Hepatocyte (in vitro differentiated cells): ENCODE measurements at regions not wholly inside any gene's neighbourhood (a gene's known extent, or its start where the extent isn't known, plus 50 kb on each side); places are given as distances from the start of the nearest gene placed in this dataset.

Source experiments
- DNase-seq: peaks from one replicate; pipeline ENCODE4 v3.0.0-alpha.2; 2016; ENCODE audit warnings: low spot score
- H2AFZ ChIP-seq: fragments of 200-600 bp; sonication (generic); 2 replicates; pipeline ENCODE4 v1.6.0; 2016; ENCODE audit warnings: antibody characterized with exemption, mild to moderate bottlenecking
- H3K27ac ChIP-seq: fragments of 200-600 bp; sonication (generic); 2 replicates; pipeline ENCODE4 v1.5.1; 2016; ENCODE audit warnings: mild to moderate bottlenecking
- H3K27me3 ChIP-seq: fragments of 200-600 bp; sonication (generic); 2 replicates; pipeline ENCODE4 v1.6.1; 2016
- H3K36me3 ChIP-seq: fragments of 200-600 bp; sonication (generic); replicated peaks from 2 replicates; pipeline ENCODE4 v1.5.1; 2016; ENCODE audit warnings: low read depth; ENCODE audit not compliant: insufficient read depth
- H3K4me1 ChIP-seq: fragments of 200-600 bp; sonication (generic); 2 replicates; pipeline ENCODE4 v1.5.1; 2016; ENCODE audit warnings: mild to moderate bottlenecking, moderate library complexity; ENCODE audit not compliant: insufficient read depth
- H3K4me2 ChIP-seq: fragments of 200-600 bp; sonication (generic); 2 replicates; pipeline ENCODE4 v1.6.0; 2016
- H3K4me3 ChIP-seq: fragments of 200-600 bp; sonication (generic); 2 replicates; pipeline ENCODE4 v1.5.1; 2016; ENCODE audit warnings: mild to moderate bottlenecking
- H3K79me2 ChIP-seq: fragments of 200-600 bp; sonication (generic); 2 replicates; pipeline ENCODE4 v1.6.0; 2017; ENCODE audit warnings: mild to moderate bottlenecking
- H3K9me2 ChIP-seq: fragments of 200-600 bp; sonication (generic); replicated peaks from 2 replicates; pipeline ENCODE4 v1.6.0; 2017; ENCODE audit warnings: mild to moderate bottlenecking; ENCODE audit not compliant: insufficient read depth
- H3K9me3 ChIP-seq: fragments of 200-600 bp; sonication (generic); 2 replicates; pipeline ENCODE4 v1.5.1; 2016; ENCODE audit warnings: low read depth, mild to moderate bottlenecking
- H4K20me1 ChIP-seq: fragments of 200-600 bp; sonication (generic); 2 replicates; pipeline ENCODE4 v1.6.0; 2016; ENCODE audit warnings: mild to moderate bottlenecking; ENCODE audit not compliant: insufficient read depth, poor library complexity, severe bottlenecking
- CTCF ChIP-seq: fragments of 200-600 bp; sonication (generic); IDR thresholded peaks from 2 replicates; pipeline ENCODE4 v1.5.1; 2016; ENCODE audit warnings: antibody characterized with exemption, mild to moderate bottlenecking; ENCODE audit not compliant: poor library complexity
- EZH2 ChIP-seq: fragments of 200-600 bp; sonication (generic); IDR thresholded peaks from 2 replicates; pipeline ENCODE4 v1.6.1; 2016; ENCODE audit warnings: antibody characterized with exemption, mild to moderate bottlenecking, borderline replicate concordance
- EZH2phosphoT487 ChIP-seq: fragments of 200-600 bp; sonication (generic); IDR thresholded peaks from one replicate; pipeline ENCODE4 v1.6.1; 2018; ENCODE audit warnings: antibody characterized with exemption, mild to moderate bottlenecking, low read depth, moderate library complexity; ENCODE audit not compliant: unreplicated experiment, severe bottlenecking
- WGBS: methylation state at CpG from one replicate; pipeline ENCODE4 v1.1.6; 2016; ENCODE audit warnings: low lambda C conversion rate; ENCODE audit errors: missing lambda C conversion rate; 5-methylcytosine and 5-hydroxymethylcytosine counted together

- Histone ChIP-seq H3K4me2 (no peak overlapping the region), H3K79me2 (no peaks in the 10 kb centered on the region), H3K9me3 (no peaks in the 10 kb centered on the region), H3K9me2 (no peaks in the 10 kb centered on the region), H2AFZ (no peak overlapping the region), H3K27ac (peak overlapping the region; percentile 6), H3K27me3 (no peaks in the 10 kb centered on the region), H3K36me3 (no peaks in the 10 kb centered on the region), H3K4me1 (peaks cover 13% of the 10 kb centered on the region), H4K20me1 (no peaks in the 10 kb centered on the region), H3K4me3 (no peak overlapping the region)
- WGBS: 4% methylated on average over 1 of the region's 1 CpG
- no peak for TF ChIP-seq EZH2phosphoT487
- TF ChIP-seq CTCF: no peak
- TF ChIP-seq EZH2: no peak
- no peak for DNase-seq
Measured at GRCh38 chr4:120319046-120319767, 252.6 kb upstream of the MAD2L1 start.

- Histone ChIP-seq H3K9me3 (no peaks in the 10 kb centered on the region), H3K36me3 (no peaks in the 10 kb centered on the region), H3K27me3 (no peaks in the 10 kb centered on the region), H4K20me1 (no peaks in the 10 kb centered on the region), H3K27ac (no peak overlapping the region), H3K79me2 (no peaks in the 10 kb centered on the region), H2AFZ (no peak overlapping the region), H3K4me3 (no peak overlapping the region), H3K4me1 (peaks cover 13% of the 10 kb centered on the region), H3K9me2 (no peaks in the 10 kb centered on the region), H3K4me2 (no peak overlapping the region)
- TF ChIP-seq CTCF (no peak), EZH2phosphoT487 (no peak), EZH2 (no peak)
- no peak for DNase-seq
- WGBS: 35% methylated on average over 5 of the region's 5 CpGs
Measured at GRCh38 chr4:120318196-120318846, 251.7 kb upstream of the MAD2L1 start.

- no peak for DNase-seq
- no peak overlapping the region for H2AFZ ChIP-seq
- no peak overlapping the region for H3K27ac ChIP-seq
- H3K9me2 ChIP-seq: no peaks in the 10 kb centered on the region
- H3K9me3 ChIP-seq: no peaks in the 10 kb centered on the region
- H3K79me2 ChIP-seq: no peaks in the 10 kb centered on the region
- WGBS: 91% methylated on average over 2 of the region's 2 CpGs
- H3K4me2 ChIP-seq: no peak overlapping the region
- H3K27me3 ChIP-seq: no peaks in the 10 kb centered on the region
- no peaks in the 10 kb centered on the region for H4K20me1 ChIP-seq
- no peak for TF ChIP-seq EZH2phosphoT487
- TF ChIP-seq EZH2: no peak
- TF ChIP-seq CTCF: no peak
- H3K4me1 ChIP-seq: peaks cover 13% of the 10 kb centered on the region
- no peaks in the 10 kb centered on the region for H3K36me3 ChIP-seq
- no peak overlapping the region for H3K4me3 ChIP-seq
Measured at GRCh38 chr4:120317713-120318112, 251.1 kb upstream of the MAD2L1 start.
